SK-N-MC (cell line): ENCODE measurements at regions not wholly inside any gene's neighbourhood (a gene's known extent, or its start where the extent isn't known, plus 50 kb on each side); places are given as distances from the start of the nearest gene placed in this dataset.

Experiments used
- EZH2 ChIP-seq: fragments of 200-600 bp; sonication (generic); IDR thresholded peaks from one replicate; pipeline ENCODE4 v1.6.1; 2017; ENCODE audit warnings: antibody characterized with exemption
- POLR2AphosphoS5 ChIP-seq: IDR thresholded peaks from 2 replicates; pipeline ENCODE4 v1.6.1; 2012; ENCODE audit warnings: mild to moderate bottlenecking, low read depth, low read length, borderline replicate concordance

DNA sequence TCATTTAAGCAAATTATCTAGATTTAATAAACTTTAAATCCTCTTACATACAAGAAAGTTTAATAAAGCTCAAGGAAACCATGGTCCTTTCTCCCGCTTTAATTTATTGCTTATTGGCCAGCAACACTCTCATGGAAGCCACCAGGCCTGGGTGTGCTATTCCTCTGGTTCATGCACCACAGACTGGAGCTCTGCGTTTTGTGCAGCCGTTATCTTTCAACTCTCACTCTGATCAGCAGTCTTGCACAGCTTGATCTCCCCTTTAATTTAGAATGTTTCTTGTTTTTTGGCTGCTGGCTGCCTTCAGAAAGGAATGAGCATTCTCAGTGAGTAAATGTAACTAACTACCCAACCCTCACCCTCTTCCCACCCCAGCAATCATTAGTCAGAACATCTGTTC is 318.7 kb downstream of the MEIS1 start:
- TF ChIP-seq EZH2, result no peak
- no peak for TF ChIP-seq POLR2AphosphoS5
